ENCODE measurements at regions not wholly inside any gene's neighbourhood (a gene's known extent, or its start where the extent isn't known, plus 50 kb on each side); places are given as distances from the start of the nearest gene placed in this dataset.

- no peaks in the 10 kb centered on the region; the same call in 1 of the 2 replicates for H3K9me2 ChIP-seq (replicated peaks; ENCODE audit: low read depth, low read length)
- H3K36me3 ChIP-seq (ENCODE audit: insufficient read depth, low read length): no peaks in the 10 kb centered on the region
- peaks cover 5% of the 10 kb centered on the region for H3K27me3 ChIP-seq (ENCODE audit: insufficient read depth, low read length, poor library complexity, severe bottlenecking)
- no peak for TF ChIP-seq EZH2phosphoT487 (IDR thresholded peaks at IDR 0.05; ENCODE audit: borderline replicate concordance)
- TF ChIP-seq, protein P1, sequence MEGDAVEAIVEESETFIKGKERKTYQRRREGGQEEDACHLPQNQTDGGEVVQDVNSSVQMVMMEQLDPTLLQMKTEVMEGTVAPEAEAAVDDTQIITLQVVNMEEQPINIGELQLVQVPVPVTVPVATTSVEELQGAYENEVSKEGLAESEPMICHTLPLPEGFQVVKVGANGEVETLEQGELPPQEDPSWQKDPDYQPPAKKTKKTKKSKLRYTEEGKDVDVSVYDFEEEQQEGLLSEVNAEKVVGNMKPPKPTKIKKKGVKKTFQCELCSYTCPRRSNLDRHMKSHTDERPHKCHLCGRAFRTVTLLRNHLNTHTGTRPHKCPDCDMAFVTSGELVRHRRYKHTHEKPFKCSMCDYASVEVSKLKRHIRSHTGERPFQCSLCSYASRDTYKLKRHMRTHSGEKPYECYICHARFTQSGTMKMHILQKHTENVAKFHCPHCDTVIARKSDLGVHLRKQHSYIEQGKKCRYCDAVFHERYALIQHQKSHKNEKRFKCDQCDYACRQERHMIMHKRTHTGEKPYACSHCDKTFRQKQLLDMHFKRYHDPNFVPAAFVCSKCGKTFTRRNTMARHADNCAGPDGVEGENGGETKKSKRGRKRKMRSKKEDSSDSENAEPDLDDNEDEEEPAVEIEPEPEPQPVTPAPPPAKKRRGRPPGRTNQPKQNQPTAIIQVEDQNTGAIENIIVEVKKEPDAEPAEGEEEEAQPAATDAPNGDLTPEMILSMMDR (conservative IDR thresholded peaks at IDR 0.05; ENCODE audit: low read length): no peak
- no peak overlapping the region for H3K4me3 ChIP-seq (ENCODE audit: low read length, poor library complexity, severe bottlenecking)
- H3K9ac ChIP-seq (ENCODE audit: low read depth, low read length, poor library complexity, severe bottlenecking): no peak overlapping the region
- H3K79me2 ChIP-seq (ENCODE audit: insufficient read depth, low read length): no peaks in the 10 kb centered on the region
- H4K20me1 ChIP-seq (ENCODE audit: insufficient read depth, low read length, poor library complexity, severe bottlenecking): no peaks in the 10 kb centered on the region
- H2AFZ ChIP-seq (ENCODE audit: low read length): no peak overlapping the region
- peaks cover 4% of the 10 kb centered on the region for H3K4me1 ChIP-seq (ENCODE audit: insufficient read depth, low read length, poor library complexity, severe bottlenecking)
- H3F3A ChIP-seq (ENCODE audit: low read depth): no peaks in the 10 kb centered on the region
- no peaks in the 10 kb centered on the region for H3K9me3 ChIP-seq (ENCODE audit: insufficient read depth, low read depth, low read length)
- H3K4me2 ChIP-seq (ENCODE audit: low read depth, low read length, poor library complexity, severe bottlenecking): no peak overlapping the region
Measured at GRCh38 chr1:42014823-42015222, 96.1 kb upstream of the HIVEP3 start.

GRCh38 chr1:42013881-42014470 is 95.3 kb upstream of the HIVEP3 start:
- H3K9me2 ChIP-seq (replicated peaks; ENCODE audit: low read depth, low read length): no peaks in the 10 kb centered on the region
- H3K79me2 ChIP-seq (ENCODE audit: insufficient read depth, low read length): no peaks in the 10 kb centered on the region
- no peaks in the 10 kb centered on the region for H4K20me1 ChIP-seq (ENCODE audit: insufficient read depth, low read length, poor library complexity, severe bottlenecking)
- H3K36me3 ChIP-seq (ENCODE audit: insufficient read depth, low read length): no peaks in the 10 kb centered on the region
- TF ChIP-seq, protein P1 (conservative IDR thresholded peaks at IDR 0.05; ENCODE audit: low read length): no peak
- TF ChIP-seq EZH2phosphoT487 (IDR thresholded peaks at IDR 0.05; ENCODE audit: borderline replicate concordance): no peak
- peaks cover 12% of the 10 kb centered on the region for H3K4me1 ChIP-seq (ENCODE audit: insufficient read depth, low read length, poor library complexity, severe bottlenecking)
- H3K9me3 ChIP-seq (ENCODE audit: insufficient read depth, low read depth, low read length): no peaks in the 10 kb centered on the region
- H3K27me3 ChIP-seq (ENCODE audit: insufficient read depth, low read length, poor library complexity, severe bottlenecking): peaks cover 4% of the 10 kb centered on the region
- no peaks in the 10 kb centered on the region for H3F3A ChIP-seq (ENCODE audit: low read depth)
- H3K4me3 ChIP-seq (ENCODE audit: low read length, poor library complexity, severe bottlenecking): no peak overlapping the region
- no peak overlapping the region for H3K9ac ChIP-seq (ENCODE audit: low read depth, low read length, poor library complexity, severe bottlenecking)
- no peak overlapping the region for H2AFZ ChIP-seq (ENCODE audit: low read length)
- no peak overlapping the region for H3K4me2 ChIP-seq (ENCODE audit: low read depth, low read length, poor library complexity, severe bottlenecking)

DNA sequence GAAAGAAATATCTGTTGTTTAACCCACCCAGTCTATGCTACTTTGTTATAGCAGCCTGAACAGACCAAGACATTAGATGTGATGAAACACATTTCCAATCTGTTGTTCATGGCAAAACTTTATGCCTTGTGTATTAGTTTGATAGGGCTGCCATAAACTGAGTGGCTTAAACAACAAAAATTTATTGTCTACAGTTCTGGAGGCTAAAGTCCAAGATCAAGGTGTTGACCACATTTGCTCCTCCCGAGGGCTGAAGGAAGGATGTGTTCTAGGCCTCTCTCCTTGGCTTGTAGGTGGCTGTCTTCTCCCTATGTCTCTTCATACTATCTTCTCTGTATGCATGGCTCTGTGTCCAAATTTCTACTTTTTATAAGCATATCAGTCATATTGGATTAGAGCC is 94.1 kb upstream of the HIVEP3 start:
- Histone ChIP-seq H3K4me2 (ENCODE audit: low read depth, low read length, poor library complexity, severe bottlenecking) (no peak overlapping the region), H3K4me3 (ENCODE audit: low read length, poor library complexity, severe bottlenecking) (no peak overlapping the region), H3K9me2 (replicated peaks; ENCODE audit: low read depth, low read length) (no peaks in the 10 kb centered on the region), H3K79me2 (ENCODE audit: insufficient read depth, low read length) (no peaks in the 10 kb centered on the region), H3F3A (ENCODE audit: low read depth) (no peaks in the 10 kb centered on the region), H3K9ac (ENCODE audit: low read depth, low read length, poor library complexity, severe bottlenecking) (no peak overlapping the region), H3K9me3 (ENCODE audit: insufficient read depth, low read depth, low read length) (no peaks in the 10 kb centered on the region), H3K36me3 (ENCODE audit: insufficient read depth, low read length) (no peaks in the 10 kb centered on the region), H4K20me1 (ENCODE audit: insufficient read depth, low read length, poor library complexity, severe bottlenecking) (no peaks in the 10 kb centered on the region), H2AFZ (ENCODE audit: low read length) (no peak overlapping the region), H3K27me3 (ENCODE audit: insufficient read depth, low read length, poor library complexity, severe bottlenecking) (no peaks in the 10 kb centered on the region), H3K4me1 (ENCODE audit: insufficient read depth, low read length, poor library complexity, severe bottlenecking) (peaks cover 13% of the 10 kb centered on the region)
- TF ChIP-seq EZH2phosphoT487 (IDR thresholded peaks at IDR 0.05; ENCODE audit: borderline replicate concordance): no peak
- TF ChIP-seq, protein P1 (conservative IDR thresholded peaks at IDR 0.05; ENCODE audit: low read length): no peak

Measured in Loucy (cell line).